ENCODE measurements at regions not wholly inside any gene's neighbourhood (a gene's known extent, or its start where the extent isn't known, plus 50 kb on each side); places are given as distances from the start of the nearest gene placed in this dataset.

- Mint-ChIP-seq H3K36me3 (ENCODE audit: insufficient read depth) (peaks cover 2% of the 10 kb centered on the region), H3K4me1 (ENCODE audit: low read depth) (no peaks in the 10 kb centered on the region), H3K27me3 (ENCODE audit: low read depth) (no peaks in the 10 kb centered on the region), H3K9me3 (peaks cover 20% of the 10 kb centered on the region), H3K4me3 (no peak overlapping the region)
- no peak for DNase-seq
- no peak for ATAC-seq
Observed at GRCh38 chr16:72673118-72673517, 374.8 kb downstream of the ZFHX3 start.

GRCh38 chr16:72666267-72666666 lies 381.7 kb downstream of the ZFHX3 start:
- no peak for DNase-seq
- peaks cover 17% of the 10 kb centered on the region for H3K4me1 Mint-ChIP-seq (ENCODE audit: low read depth)
- peaks cover 3% of the 10 kb centered on the region for H3K27me3 Mint-ChIP-seq (ENCODE audit: low read depth)
- H3K4me3 Mint-ChIP-seq, result no peak overlapping the region
- no peak for ATAC-seq
- peaks cover 3% of the 10 kb centered on the region for H3K9me3 Mint-ChIP-seq
- H3K36me3 Mint-ChIP-seq (ENCODE audit: insufficient read depth), result no peaks in the 10 kb centered on the region

- Mint-ChIP-seq H3K27me3 (ENCODE audit: low read depth) (peaks cover 3% of the 10 kb centered on the region), H3K4me3 (peak overlapping the region; percentile 93), H3K9me3 (no peaks in the 10 kb centered on the region), H3K4me1 (ENCODE audit: low read depth) (peaks cover 17% of the 10 kb centered on the region), H3K36me3 (ENCODE audit: insufficient read depth) (no peaks in the 10 kb centered on the region)
- ATAC-seq, result no peak
- no peak for DNase-seq
Observed at GRCh38 chr16:72665701-72666100, 382.2 kb downstream of the ZFHX3 start.

- Mint-ChIP-seq H3K36me3 (ENCODE audit: insufficient read depth) (no peaks in the 10 kb centered on the region), H3K9me3 (no peaks in the 10 kb centered on the region), H3K4me1 (ENCODE audit: low read depth) (peaks cover 17% of the 10 kb centered on the region), H3K4me3 (peak overlapping the region; percentile 93), H3K27me3 (ENCODE audit: low read depth) (peaks cover 3% of the 10 kb centered on the region)
- DNase-seq (peak; percentile 92), ATAC-seq (peak; percentile 99 to 100)
Observed at GRCh38 chr16:72664509-72665408, 383.2 kb downstream of the ZFHX3 start.

- ATAC-seq (no peak), DNase-seq (no peak)
- Mint-ChIP-seq H3K4me3 (peak overlapping the region; percentile 93), H3K9me3 (no peaks in the 10 kb centered on the region), H3K27me3 (ENCODE audit: low read depth) (peaks cover 6% of the 10 kb centered on the region), H3K4me1 (ENCODE audit: low read depth) (peaks cover 17% of the 10 kb centered on the region), H3K36me3 (ENCODE audit: insufficient read depth) (no peaks in the 10 kb centered on the region)
Observed at GRCh38 chr16:72664056-72664508, 383.8 kb downstream of the ZFHX3 start.

- Mint-ChIP-seq H3K27me3 (ENCODE audit: low read depth) (peaks cover 7% of the 10 kb centered on the region), H3K4me1 (ENCODE audit: low read depth) (peaks cover 4% of the 10 kb centered on the region), H3K9me3 (peaks cover 2% of the 10 kb centered on the region), H3K36me3 (ENCODE audit: insufficient read depth) (no peaks in the 10 kb centered on the region), H3K4me3 (no peak overlapping the region)
- DNase-seq, result no peak
- no peak for ATAC-seq
Observed at GRCh38 chr16:72658888-72659717, 388.8 kb downstream of the ZFHX3 start.

GRCh38 chr16:72657791-72658190 lies 390.1 kb downstream of the ZFHX3 start:
- peaks cover 7% of the 10 kb centered on the region for H3K9me3 Mint-ChIP-seq
- no peak for ATAC-seq
- no peaks in the 10 kb centered on the region for H3K4me1 Mint-ChIP-seq (ENCODE audit: low read depth)
- H3K27me3 Mint-ChIP-seq (ENCODE audit: low read depth), result peaks cover 7% of the 10 kb centered on the region
- H3K4me3 Mint-ChIP-seq, result no peak overlapping the region
- DNase-seq, result no peak
- H3K36me3 Mint-ChIP-seq (ENCODE audit: insufficient read depth), result no peaks in the 10 kb centered on the region

GRCh38 chr16:72657164-72657563 lies 390.8 kb downstream of the ZFHX3 start:
- Mint-ChIP-seq H3K4me1 (ENCODE audit: low read depth) (no peaks in the 10 kb centered on the region), H3K27me3 (ENCODE audit: low read depth) (peaks cover 7% of the 10 kb centered on the region), H3K9me3 (peaks cover 11% of the 10 kb centered on the region), H3K36me3 (ENCODE audit: insufficient read depth) (peaks cover 1% of the 10 kb centered on the region), H3K4me3 (no peak overlapping the region)
- no peak for ATAC-seq
- DNase-seq, result no peak

GRCh38 chr16:72654535-72654934 lies 393.4 kb downstream of the ZFHX3 start:
- ATAC-seq, result no peak
- H3K27me3 Mint-ChIP-seq (ENCODE audit: low read depth), result peaks cover 4% of the 10 kb centered on the region
- no peak overlapping the region for H3K4me3 Mint-ChIP-seq
- H3K9me3 Mint-ChIP-seq, result peaks cover 14% of the 10 kb centered on the region
- no peak for DNase-seq
- no peaks in the 10 kb centered on the region for H3K4me1 Mint-ChIP-seq (ENCODE audit: low read depth)
- peaks cover 4% of the 10 kb centered on the region for H3K36me3 Mint-ChIP-seq (ENCODE audit: insufficient read depth)

- Mint-ChIP-seq H3K4me1 (ENCODE audit: low read depth) (no peaks in the 10 kb centered on the region), H3K27me3 (ENCODE audit: low read depth) (no peaks in the 10 kb centered on the region), H3K4me3 (no peak overlapping the region), H3K9me3 (peaks cover 14% of the 10 kb centered on the region), H3K36me3 (ENCODE audit: insufficient read depth) (peaks cover 4% of the 10 kb centered on the region)
- ATAC-seq (no peak), DNase-seq (no peak)
Observed at GRCh38 chr16:72649254-72649944, 398.5 kb downstream of the ZFHX3 start.

GRCh38 chr16:72646615-72647014 lies 401.3 kb downstream of the ZFHX3 start:
- no peak for DNase-seq
- no peaks in the 10 kb centered on the region for H3K4me1 Mint-ChIP-seq (ENCODE audit: low read depth)

GRCh38 chr16:72645538-72645937 lies 402.4 kb downstream of the ZFHX3 start:
- Mint-ChIP-seq H3K27me3 (ENCODE audit: low read depth) (no peaks in the 10 kb centered on the region), H3K36me3 (ENCODE audit: insufficient read depth) (no peaks in the 10 kb centered on the region), H3K9me3 (peaks cover 7% of the 10 kb centered on the region), H3K4me1 (ENCODE audit: low read depth) (no peaks in the 10 kb centered on the region), H3K4me3 (no peak overlapping the region)
- DNase-seq (no peak), ATAC-seq (no peak)

More at GRCh38 chr16:72646615-72647014, 401.3 kb downstream of the ZFHX3 start:
- no peaks in the 10 kb centered on the region for H3K36me3 Mint-ChIP-seq (ENCODE audit: insufficient read depth)
- no peaks in the 10 kb centered on the region for H3K27me3 Mint-ChIP-seq (ENCODE audit: low read depth)
- H3K9me3 Mint-ChIP-seq, result peaks cover 7% of the 10 kb centered on the region
- no peak overlapping the region for H3K4me3 Mint-ChIP-seq
- ATAC-seq, result no peak

GRCh38 chr16:72644911-72645310 lies 403.0 kb downstream of the ZFHX3 start:
- no peaks in the 10 kb centered on the region for H3K36me3 Mint-ChIP-seq (ENCODE audit: insufficient read depth)
- H3K27me3 Mint-ChIP-seq (ENCODE audit: low read depth), result no peaks in the 10 kb centered on the region
- DNase-seq (no peak), ATAC-seq (no peak)
- H3K4me3 Mint-ChIP-seq, result no peak overlapping the region
- H3K4me1 Mint-ChIP-seq (ENCODE audit: low read depth), result no peaks in the 10 kb centered on the region
- peaks cover 7% of the 10 kb centered on the region for H3K9me3 Mint-ChIP-seq

GRCh38 chr16:72639494-72639893 lies 408.4 kb downstream of the ZFHX3 start:
- DNase-seq, result no peak
- Mint-ChIP-seq H3K27me3 (ENCODE audit: low read depth) (no peaks in the 10 kb centered on the region), H3K9me3 (peaks cover 20% of the 10 kb centered on the region), H3K4me1 (ENCODE audit: low read depth) (no peaks in the 10 kb centered on the region), H3K36me3 (ENCODE audit: insufficient read depth) (peaks cover 4% of the 10 kb centered on the region), H3K4me3 (no peak overlapping the region)
- ATAC-seq, result no peak

Measured in activated T-cell treated with anti-CD3 and anti-CD28 coated beads, Interleukin-2, amount 50 U/mL, for 4 hours (primary cell).